Erythroblast (primary cell): ENCODE measurements at regions not wholly inside any gene's neighbourhood (a gene's known extent, or its start where the extent isn't known, plus 50 kb on each side); places are given as distances from the start of the nearest gene placed in this dataset.

Experiments used
- GATA1 ChIP-seq: IDR thresholded peaks from 2 replicates; pipeline ENCODE4 v1.6.1; 2011; ENCODE audit warnings: low read depth, mild to moderate bottlenecking, control low read depth, low read length, moderate library complexity
- POLR2A ChIP-seq: IDR thresholded peaks from 2 replicates; pipeline ENCODE4 v1.6.1; 2011; ENCODE audit warnings: mild to moderate bottlenecking, low read length

GRCh38 chr3:177484206-177484605 lies 286.9 kb upstream of the TBL1XR1 start:
- TF ChIP-seq POLR2A (no peak), GATA1 (no peak)
